ENCODE measurements at regions not wholly inside any gene's neighbourhood (a gene's known extent, or its start where the extent isn't known, plus 50 kb on each side); places are given as distances from the start of the nearest gene placed in this dataset.

- no peak for DNase-seq (ENCODE audit: low read depth, low spot score)
- TF ChIP-seq CTCF (conservative IDR thresholded peaks at IDR 0.05): no peak
- H3K4me1 Mint-ChIP-seq: no peaks in the 10 kb centered on the region
- H3K4me3 Mint-ChIP-seq: no peak overlapping the region
- peaks cover 3% of the 10 kb centered on the region for H3K36me3 Mint-ChIP-seq (ENCODE audit: low read depth)
- H3K27me3 Mint-ChIP-seq (ENCODE audit: low read depth): no peaks in the 10 kb centered on the region
- H3K9me3 Mint-ChIP-seq: peaks cover 9% of the 10 kb centered on the region
- H3K27ac Mint-ChIP-seq (ENCODE audit: unreplicated experiment): no peak overlapping the region
Measured at GRCh38 chr5:158543539-158544387, 556.0 kb downstream of the EBF1 start.

DNA sequence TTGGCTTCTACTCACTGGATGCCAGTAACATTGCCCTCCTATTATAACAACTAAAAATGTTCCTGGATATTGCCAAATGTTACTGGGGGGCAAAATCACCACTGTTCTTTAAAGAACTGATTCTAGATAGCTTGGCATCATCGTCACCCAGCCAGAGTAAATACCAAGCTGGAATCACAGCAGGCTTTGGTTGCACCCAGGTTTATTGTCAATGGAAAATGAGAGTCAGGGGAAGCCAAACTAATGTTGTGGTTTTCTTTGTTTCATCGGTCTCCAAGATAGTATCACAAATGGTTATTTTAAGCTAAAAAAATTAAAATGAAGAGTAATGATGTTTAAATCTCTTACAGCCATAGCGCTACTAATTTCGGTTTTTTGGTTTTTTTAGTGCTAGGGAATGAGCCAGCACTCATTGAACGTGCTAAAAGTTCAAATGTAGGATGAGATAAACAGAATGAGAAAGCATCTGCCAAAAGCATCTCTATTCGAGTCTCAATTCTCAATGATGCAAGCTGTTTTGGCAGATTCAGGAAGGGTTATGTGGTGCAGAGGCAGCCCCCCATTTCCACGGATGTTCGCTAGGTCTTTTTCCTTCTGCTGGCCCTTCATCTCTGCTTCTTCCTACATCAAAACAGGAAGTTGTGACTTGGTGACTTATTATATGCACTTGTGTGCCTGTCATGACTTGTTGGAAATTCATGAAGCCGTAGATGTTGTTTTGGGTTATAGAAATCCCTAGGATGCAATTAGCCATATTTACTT, 558.0 kb downstream of the EBF1 start:
- Mint-ChIP-seq H3K9me3 (peaks cover 5% of the 10 kb centered on the region), H3K4me1 (no peaks in the 10 kb centered on the region), H3K4me3 (no peak overlapping the region), H3K27me3 (ENCODE audit: low read depth) (peaks cover 12% of the 10 kb centered on the region), H3K27ac (ENCODE audit: unreplicated experiment) (no peak overlapping the region), H3K36me3 (ENCODE audit: low read depth) (no peaks in the 10 kb centered on the region)
- TF ChIP-seq CTCF (conservative IDR thresholded peaks at IDR 0.05): no peak
- DNase-seq (ENCODE audit: low read depth, low spot score): no peak

DNA sequence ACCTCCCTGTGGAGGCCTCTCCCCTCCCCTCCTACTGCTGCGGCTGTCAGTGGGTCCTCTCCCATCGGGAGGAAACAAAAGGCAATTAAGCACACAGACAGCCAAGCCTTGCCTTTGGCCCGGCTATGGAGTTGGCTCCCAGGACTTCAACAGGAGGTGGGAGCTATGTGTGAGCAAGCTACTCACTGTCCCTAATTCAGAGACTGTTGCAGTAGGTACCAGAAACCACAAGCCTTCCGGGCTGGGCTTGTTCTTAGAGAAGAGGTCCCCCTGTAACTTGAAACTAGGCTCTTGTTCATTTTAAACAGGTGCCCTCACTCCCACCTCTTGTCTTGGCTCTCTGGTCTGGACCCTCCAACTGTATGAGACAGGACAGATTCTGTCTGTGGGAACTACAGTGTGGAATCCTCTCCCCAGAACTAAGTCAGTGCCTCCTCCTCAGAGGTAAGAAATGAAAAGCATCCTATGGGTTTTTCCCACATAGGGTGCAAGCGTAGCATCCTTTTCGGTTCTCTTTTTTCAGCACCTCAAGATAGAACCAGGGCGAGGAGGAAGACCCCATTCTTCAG, 561.1 kb downstream of the EBF1 start:
- peaks cover 14% of the 10 kb centered on the region for H3K27me3 Mint-ChIP-seq (ENCODE audit: low read depth)
- no peak for TF ChIP-seq CTCF (conservative IDR thresholded peaks at IDR 0.05)
- no peak for DNase-seq (ENCODE audit: low read depth, low spot score)
- H3K36me3 Mint-ChIP-seq (ENCODE audit: low read depth): no peaks in the 10 kb centered on the region
- H3K4me3 Mint-ChIP-seq: no peak overlapping the region
- H3K4me1 Mint-ChIP-seq: no peaks in the 10 kb centered on the region
- H3K27ac Mint-ChIP-seq (ENCODE audit: unreplicated experiment): no peak overlapping the region
- H3K9me3 Mint-ChIP-seq: peaks cover 5% of the 10 kb centered on the region

DNA sequence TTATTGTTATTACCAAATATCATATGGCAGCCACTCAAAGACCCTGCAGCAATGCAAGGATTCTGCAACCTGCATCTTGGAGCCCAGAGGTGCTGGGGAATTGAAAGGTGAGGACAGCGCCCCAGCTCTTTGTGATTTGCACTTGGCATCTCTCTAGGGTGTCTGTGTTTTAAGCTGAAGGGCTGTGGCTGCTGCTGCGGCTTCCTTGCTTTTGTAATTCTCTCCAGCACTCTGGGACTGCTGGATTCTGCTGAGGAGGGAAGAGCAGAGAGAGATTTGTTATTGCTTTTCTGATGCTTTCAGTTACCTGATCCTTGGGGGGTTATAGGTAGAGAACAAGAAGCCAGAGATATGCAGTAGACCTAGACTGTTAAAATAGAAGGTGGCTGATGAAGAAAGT, 562.4 kb downstream of the EBF1 start:
- H3K4me3 Mint-ChIP-seq: no peak overlapping the region
- peaks cover 14% of the 10 kb centered on the region for H3K27me3 Mint-ChIP-seq (ENCODE audit: low read depth)
- no peaks in the 10 kb centered on the region for H3K36me3 Mint-ChIP-seq (ENCODE audit: low read depth)
- no peak overlapping the region for H3K27ac Mint-ChIP-seq (ENCODE audit: unreplicated experiment)
- no peaks in the 10 kb centered on the region for H3K4me1 Mint-ChIP-seq
- DNase-seq (ENCODE audit: low read depth, low spot score): no peak
- TF ChIP-seq CTCF (conservative IDR thresholded peaks at IDR 0.05): no peak
- peaks cover 5% of the 10 kb centered on the region for H3K9me3 Mint-ChIP-seq

DNA sequence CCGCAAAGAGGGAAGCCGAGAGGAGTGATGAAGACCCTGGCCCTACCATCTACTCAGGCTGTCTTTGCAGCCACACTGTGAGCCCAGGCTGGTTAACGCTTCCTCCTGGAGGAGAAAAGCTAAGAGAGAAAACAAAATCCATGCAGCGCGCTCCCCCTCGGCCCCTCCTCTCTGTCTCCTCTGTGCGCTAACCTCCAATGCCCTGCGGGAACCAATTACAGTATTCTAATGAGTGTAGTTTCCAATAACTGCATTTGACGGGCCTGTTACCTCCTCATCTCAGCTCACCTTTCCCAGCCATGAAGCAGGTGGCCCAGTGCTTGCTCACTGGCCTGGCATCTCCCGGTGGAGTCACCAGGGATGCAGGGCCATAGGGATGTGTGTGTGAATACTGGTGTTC, 565.5 kb downstream of the EBF1 start:
- Mint-ChIP-seq H3K4me1 (no peaks in the 10 kb centered on the region), H3K27me3 (ENCODE audit: low read depth) (peaks cover 14% of the 10 kb centered on the region), H3K36me3 (ENCODE audit: low read depth) (no peaks in the 10 kb centered on the region), H3K4me3 (no peak overlapping the region), H3K27ac (ENCODE audit: unreplicated experiment) (no peak overlapping the region), H3K9me3 (no peaks in the 10 kb centered on the region)
- no peak for TF ChIP-seq CTCF (conservative IDR thresholded peaks at IDR 0.05)
- DNase-seq (ENCODE audit: low read depth, low spot score): no peak

All from neural crest cell (in vitro differentiated cells).